Activated T-helper 1 cell treated with anti-CD3 and anti-CD28 coated beads, Interleukin-12 subunit alpha, Interleukin-12 subunit beta, Interleukin-2, Interleukin-4 antibody, amounts not matched to agents 30 ng/mL and 10 ng/mL and 1 ng/mL, durations not matched to agents 14 hours and 24 hours and 36 hours (primary cell): ENCODE measurements at regions not wholly inside any gene's neighbourhood (a gene's known extent, or its start where the extent isn't known, plus 50 kb on each side); places are given as distances from the start of the nearest gene placed in this dataset.

Experiments
- DNase-seq: peaks from one replicate; pipeline ENCODE4 v3.0.0; 2021; ENCODE audit warnings: low spot score
- H3K27ac Mint-ChIP-seq: one replicate; pipeline ENCODE4 v1.8.0; 2021; ENCODE audit warnings: mild to moderate bottlenecking, mixed read lengths
- H3K27me3 Mint-ChIP-seq: one replicate; pipeline ENCODE4 v1.8.0; 2022; ENCODE audit warnings: mild to moderate bottlenecking, moderate library complexity, mixed read lengths; ENCODE audit not compliant: insufficient read depth
- H3K36me3 Mint-ChIP-seq: one replicate; pipeline ENCODE4 v1.8.0; 2021; ENCODE audit warnings: low read depth, mixed read lengths
- H3K4me1 Mint-ChIP-seq: one replicate; pipeline ENCODE4 v1.8.0; 2021; ENCODE audit warnings: low read depth, mixed read lengths
- H3K4me3 Mint-ChIP-seq: one replicate; pipeline ENCODE4 v1.8.0; 2021; ENCODE audit warnings: mild to moderate bottlenecking, moderate library complexity, mixed read lengths
- H3K9me3 Mint-ChIP-seq: one replicate; pipeline ENCODE4 v1.8.0; 2021; ENCODE audit warnings: mixed read lengths
- intact Hi-C: fragments of 100-400 bp; cut with micrococcal nuclease; formaldehyde crosslinking; loops from one replicate; pipeline ENCODE4 v1.15.1; 2024

GRCh38 chr10:29921071-29921446, 138.3 kb downstream of the JCAD start:
- Mint-ChIP-seq H3K36me3 (no peaks in the 10 kb centered on the region), H3K9me3 (peaks cover 3% of the 10 kb centered on the region), H3K4me1 (no peaks in the 10 kb centered on the region), H3K27ac (no peak overlapping the region), H3K27me3 (peaks cover 17% of the 10 kb centered on the region), H3K4me3 (no peak overlapping the region)
- no peak for DNase-seq
- intact Hi-C loops = no loop called here

GRCh38 chr10:29920408-29921070, 138.8 kb downstream of the JCAD start:
- Mint-ChIP-seq H3K36me3 (no peaks in the 10 kb centered on the region), H3K27ac (no peak overlapping the region), H3K4me1 (no peaks in the 10 kb centered on the region), H3K9me3 (no peaks in the 10 kb centered on the region), H3K27me3 (peaks cover 17% of the 10 kb centered on the region), H3K4me3 (no peak overlapping the region)
- intact Hi-C loops = no loop called here
- DNase-seq = no peak

- no peaks in the 10 kb centered on the region for H3K36me3 Mint-ChIP-seq
- no peak overlapping the region for H3K27ac Mint-ChIP-seq
- no peaks in the 10 kb centered on the region for H3K4me1 Mint-ChIP-seq
- no peak for DNase-seq
- no peaks in the 10 kb centered on the region for H3K9me3 Mint-ChIP-seq
- H3K27me3 Mint-ChIP-seq = peaks cover 12% of the 10 kb centered on the region
- H3K4me3 Mint-ChIP-seq = no peak overlapping the region
- intact Hi-C loops = no loop called here
Observed at GRCh38 chr10:29918623-29919400, 140.6 kb downstream of the JCAD start.

- H3K4me1 Mint-ChIP-seq = no peaks in the 10 kb centered on the region
- intact Hi-C loops = no loop called here
- no peak overlapping the region for H3K27ac Mint-ChIP-seq
- H3K27me3 Mint-ChIP-seq = peaks cover 9% of the 10 kb centered on the region
- H3K36me3 Mint-ChIP-seq = no peaks in the 10 kb centered on the region
- no peaks in the 10 kb centered on the region for H3K9me3 Mint-ChIP-seq
- no peak overlapping the region for H3K4me3 Mint-ChIP-seq
- DNase-seq = no peak
Observed at GRCh38 chr10:29917311-29917710, 142.1 kb downstream of the JCAD start.

GRCh38 chr10:29916669-29917068, 142.7 kb downstream of the JCAD start:
- no peak for DNase-seq
- Mint-ChIP-seq H3K27me3 (peaks cover 9% of the 10 kb centered on the region), H3K4me3 (no peak overlapping the region), H3K36me3 (no peaks in the 10 kb centered on the region), H3K27ac (no peak overlapping the region), H3K9me3 (no peaks in the 10 kb centered on the region), H3K4me1 (no peaks in the 10 kb centered on the region)
- intact Hi-C loops = no loop called here

GRCh38 chr10:29914986-29915785, 144.2 kb downstream of the JCAD start:
- DNase-seq = no peak
- H3K4me1 Mint-ChIP-seq = no peaks in the 10 kb centered on the region
- H3K36me3 Mint-ChIP-seq = no peaks in the 10 kb centered on the region
- H3K27me3 Mint-ChIP-seq = peaks cover 8% of the 10 kb centered on the region
- no peaks in the 10 kb centered on the region for H3K9me3 Mint-ChIP-seq
- no peak overlapping the region for H3K27ac Mint-ChIP-seq
- intact Hi-C loops = no loop called here
- no peak overlapping the region for H3K4me3 Mint-ChIP-seq

- intact Hi-C loops = no loop called here
- Mint-ChIP-seq H3K27me3 (peaks cover 12% of the 10 kb centered on the region), H3K9me3 (no peaks in the 10 kb centered on the region), H3K27ac (no peak overlapping the region), H3K4me3 (no peak overlapping the region), H3K4me1 (peaks cover 10% of the 10 kb centered on the region), H3K36me3 (no peaks in the 10 kb centered on the region)
- no peak for DNase-seq
Observed at GRCh38 chr10:29908962-29909361, 150.4 kb downstream of the JCAD start.

GRCh38 chr10:29900865-29901264, 158.5 kb downstream of the JCAD start:
- Mint-ChIP-seq H3K9me3 (no peaks in the 10 kb centered on the region), H3K36me3 (no peaks in the 10 kb centered on the region), H3K27me3 (peaks cover 2% of the 10 kb centered on the region), H3K27ac (no peak overlapping the region), H3K4me3 (no peak overlapping the region), H3K4me1 (no peaks in the 10 kb centered on the region)
- no peak for DNase-seq
- intact Hi-C loops = no loop called here

GRCh38 chr10:29897999-29898716, 161.2 kb downstream of the JCAD start:
- Mint-ChIP-seq H3K36me3 (no peaks in the 10 kb centered on the region), H3K9me3 (no peaks in the 10 kb centered on the region), H3K27ac (no peak overlapping the region), H3K27me3 (peaks cover 3% of the 10 kb centered on the region), H3K4me1 (no peaks in the 10 kb centered on the region), H3K4me3 (no peak overlapping the region)
- intact Hi-C loops = no loop called here
- no peak for DNase-seq

GRCh38 chr10:29897430-29897829, 162.0 kb downstream of the JCAD start:
- peaks cover 5% of the 10 kb centered on the region for H3K27me3 Mint-ChIP-seq
- intact Hi-C loops = no loop called here
- H3K36me3 Mint-ChIP-seq = no peaks in the 10 kb centered on the region
- no peaks in the 10 kb centered on the region for H3K4me1 Mint-ChIP-seq
- no peaks in the 10 kb centered on the region for H3K9me3 Mint-ChIP-seq
- no peak overlapping the region for H3K4me3 Mint-ChIP-seq
- no peak for DNase-seq
- H3K27ac Mint-ChIP-seq = no peak overlapping the region

- Mint-ChIP-seq H3K4me3 (no peak overlapping the region), H3K4me1 (no peaks in the 10 kb centered on the region), H3K27me3 (peaks cover 5% of the 10 kb centered on the region), H3K27ac (no peak overlapping the region), H3K36me3 (no peaks in the 10 kb centered on the region), H3K9me3 (no peaks in the 10 kb centered on the region)
- DNase-seq = no peak
- intact Hi-C loops = no loop called here
Observed at GRCh38 chr10:29896053-29896452, 163.3 kb downstream of the JCAD start.

GRCh38 chr10:29895456-29895855, 163.9 kb downstream of the JCAD start:
- no peak overlapping the region for H3K27ac Mint-ChIP-seq
- intact Hi-C loops = no loop called here
- no peaks in the 10 kb centered on the region for H3K9me3 Mint-ChIP-seq
- no peaks in the 10 kb centered on the region for H3K4me1 Mint-ChIP-seq
- no peaks in the 10 kb centered on the region for H3K36me3 Mint-ChIP-seq
- H3K4me3 Mint-ChIP-seq = no peak overlapping the region
- DNase-seq = no peak
- H3K27me3 Mint-ChIP-seq = peaks cover 5% of the 10 kb centered on the region
